Gastroesophageal sphincter (tissue), 2 donors: ENCODE measurements at regions not wholly inside any gene's neighbourhood (a gene's known extent, or its start where the extent isn't known, plus 50 kb on each side); places are given as distances from the start of the nearest gene placed in this dataset.

Source experiments
- EP300 ChIP-seq: sonication (generic); formaldehyde crosslinking; IDR thresholded peaks from one replicate; pipeline ENCODE4 v1.6.1; 2017; ENCODE audit warnings: antibody characterized with exemption, mild to moderate bottlenecking
- POLR2A ChIP-seq, 2 donors: fragments of 450-650 bp; IDR thresholded peaks; one replicate each; pipeline ENCODE4 v1.6.1; 2017; ENCODE audit warnings: antibody characterized with exemption in 2 of 2, mild to moderate bottlenecking in 2 of 2, moderate library complexity in 1 of 2

- TF ChIP-seq POLR2A (IDR thresholded peaks at IDR 0.05) (no peak), EP300 (no peak)
These were observed 297.8 kb upstream of the PRKCQ start for GRCh38 chr10:6877722-6878392.
